ENCODE measurements at regions not wholly inside any gene's neighbourhood (a gene's known extent, or its start where the extent isn't known, plus 50 kb on each side); places are given as distances from the start of the nearest gene placed in this dataset.
"Not testable (repeated sequence)": the region's sequence is repeated elsewhere in the genome, so short reads cannot be mapped to it uniquely, and the experiment has no call there.

DNA sequence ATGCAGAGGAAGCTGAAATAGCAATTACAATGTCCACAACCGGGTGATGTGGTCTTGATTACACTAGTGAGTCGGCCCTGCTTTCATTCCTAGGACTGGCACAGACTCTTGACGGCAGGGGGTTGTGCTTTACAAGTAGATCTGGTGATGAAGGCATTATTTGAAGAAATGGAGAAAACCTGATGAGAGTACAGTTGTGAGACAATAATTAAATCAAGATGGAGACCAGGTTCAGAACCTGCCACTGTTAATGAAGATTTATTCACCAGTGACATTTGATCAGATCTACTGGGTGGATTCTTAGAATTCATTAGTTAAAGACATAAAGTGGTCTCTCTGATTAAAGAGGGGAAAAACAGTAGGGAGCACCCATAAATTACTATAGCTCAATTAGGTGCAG, 747.2 kb downstream of the STPG2 start:
- no peak for DNase-seq (ENCODE audit: low spot score)

- no peak for DNase-seq (ENCODE audit: low spot score)
These were observed 746.7 kb downstream of the STPG2 start for GRCh38 chr4:97396605-97397004.

DNA sequence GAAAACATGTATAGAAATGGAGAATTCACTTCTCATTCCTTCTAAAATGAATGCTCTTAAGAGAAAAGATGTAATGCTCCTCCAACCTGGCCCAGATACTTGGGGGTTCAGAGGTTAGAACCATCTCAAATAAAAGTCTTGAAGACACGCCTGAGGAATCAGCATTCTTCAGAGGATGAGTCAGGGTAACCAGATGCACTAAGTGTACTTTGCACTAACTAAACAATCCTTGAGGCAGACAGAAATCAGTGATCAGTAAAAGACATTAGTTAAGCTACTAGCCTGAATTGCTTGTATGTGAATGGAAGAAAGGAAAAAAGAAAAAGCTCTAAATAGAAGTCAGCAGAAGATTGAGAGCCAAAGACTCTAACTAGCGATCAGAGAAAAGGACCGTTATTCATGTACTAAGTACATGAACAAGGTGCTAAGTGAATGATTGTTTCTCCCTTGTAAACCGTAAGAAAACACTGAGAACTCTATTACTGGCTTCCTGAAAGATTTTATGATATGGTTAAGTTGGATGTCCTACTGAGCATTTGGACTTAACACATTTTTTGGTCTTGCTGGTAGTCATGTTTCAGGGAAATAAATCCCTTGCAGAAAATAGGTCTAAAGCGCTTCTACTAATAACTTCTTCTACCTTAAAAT, 738.3 kb downstream of the STPG2 start:
- no peak for DNase-seq (ENCODE audit: low spot score)

- no peak for DNase-seq (ENCODE audit: low spot score)
These were observed 731.9 kb downstream of the STPG2 start for GRCh38 chr4:97411356-97411755.

- no peak for DNase-seq (ENCODE audit: low spot score)
These were observed 730.9 kb downstream of the STPG2 start for GRCh38 chr4:97412331-97412730.

- no peak for DNase-seq (ENCODE audit: low spot score)
These were observed 729.1 kb downstream of the STPG2 start for GRCh38 chr4:97414161-97414560.

- DNase-seq (ENCODE audit: low spot score): no peak
These were observed 710.7 kb downstream of the STPG2 start for GRCh38 chr4:97432551-97432950.

DNA sequence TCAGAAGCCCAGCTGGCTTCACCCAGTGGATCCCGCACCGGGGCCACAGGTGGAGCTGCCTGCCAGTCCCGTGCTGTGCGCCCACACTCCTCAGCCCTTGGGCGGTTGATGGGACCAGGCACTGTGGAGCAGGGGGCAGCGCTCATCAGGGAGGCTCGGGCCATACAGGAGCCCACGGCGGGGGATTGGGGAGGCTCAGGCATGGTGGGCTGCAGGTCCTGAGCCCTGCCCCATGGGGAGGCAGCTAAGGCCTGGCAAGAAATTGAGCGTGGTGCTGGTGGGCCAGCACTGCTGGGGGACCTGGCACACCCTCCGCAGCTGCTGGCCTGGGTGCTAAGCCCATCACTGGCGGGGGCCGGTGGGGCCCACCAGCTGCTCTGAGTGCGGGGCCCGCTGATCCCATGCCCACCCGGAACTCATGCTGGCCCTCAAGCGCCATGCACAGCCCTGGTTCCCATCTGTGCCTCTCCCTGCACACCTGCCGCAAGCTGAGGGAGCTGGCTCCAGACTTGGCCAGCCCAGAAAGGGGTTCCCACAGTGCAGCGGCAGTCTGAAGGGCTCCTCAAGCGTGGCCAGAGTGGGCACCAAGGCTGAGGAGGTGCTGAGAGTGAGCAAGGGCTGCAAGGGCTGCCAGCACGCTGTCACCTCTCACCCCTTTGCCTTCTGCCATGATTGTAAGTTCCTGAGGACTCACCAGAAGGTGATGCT, 705.1 kb downstream of the STPG2 start:
- not testable (repeated sequence) for DNase-seq (ENCODE audit: low spot score)

DNA sequence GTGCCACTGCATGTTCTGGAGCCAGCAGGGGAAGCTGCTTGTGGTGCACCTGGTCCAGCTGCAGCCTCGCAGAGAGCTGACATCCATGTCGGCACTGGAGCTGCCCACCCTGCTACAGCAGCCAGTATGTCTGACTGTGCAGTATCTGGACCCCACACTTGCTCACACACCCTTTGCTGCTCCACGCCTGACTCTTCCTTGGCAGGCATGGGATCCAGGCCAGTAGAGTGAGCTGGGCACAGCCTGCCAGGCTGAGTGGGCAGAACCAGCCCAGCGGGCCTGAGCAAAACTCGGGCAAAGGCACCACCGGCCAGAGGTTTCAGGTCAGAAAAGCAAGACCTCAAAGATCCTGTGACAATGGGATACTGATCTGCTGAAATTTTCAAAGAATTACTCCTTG, 690.1 kb downstream of the STPG2 start:
- no peak for DNase-seq (ENCODE audit: low spot score)

DNA sequence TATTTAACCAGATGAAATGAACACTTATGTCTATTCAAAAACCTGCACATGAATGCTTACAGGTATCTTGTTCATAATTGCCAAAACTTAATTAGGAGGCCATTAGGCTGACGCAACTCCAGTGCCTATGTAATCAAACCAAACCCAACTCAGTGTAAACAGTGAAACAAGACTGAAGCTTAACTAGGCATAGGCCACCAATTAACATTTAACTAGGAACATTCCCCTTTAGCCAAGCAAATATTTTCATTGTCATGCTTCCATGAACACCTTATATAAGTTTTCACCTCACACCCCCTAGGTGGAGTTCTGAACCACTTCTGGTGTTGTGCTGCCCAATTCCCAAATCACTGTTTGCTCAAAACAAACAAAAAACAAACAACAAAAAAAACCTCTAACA, 686.0 kb downstream of the STPG2 start:
- DNase-seq (ENCODE audit: low spot score): no peak

DNA sequence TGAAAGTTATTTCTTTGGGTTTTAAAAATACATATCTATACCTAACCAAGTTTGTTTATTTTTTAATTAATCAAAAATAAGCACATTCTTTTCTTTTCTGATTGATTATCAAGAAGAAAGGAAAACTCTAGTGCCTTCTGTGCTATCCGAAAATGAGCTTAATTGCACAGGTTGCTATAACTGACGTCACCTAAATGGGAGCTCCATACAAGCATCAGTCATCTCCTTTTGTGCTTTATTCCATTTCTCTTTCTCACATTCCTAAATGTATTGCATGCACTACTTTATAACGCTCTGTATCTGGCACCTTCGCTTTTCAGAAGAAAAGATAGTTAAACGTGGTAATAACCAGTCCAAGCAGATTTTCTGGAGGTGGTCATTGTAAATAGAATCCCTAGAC, 675.0 kb downstream of the STPG2 start:
- DNase-seq (ENCODE audit: low spot score): no peak

GRCh38 chr4:97475621-97476020, 667.7 kb downstream of the STPG2 start:
- no peak for DNase-seq (ENCODE audit: low spot score)

DNA sequence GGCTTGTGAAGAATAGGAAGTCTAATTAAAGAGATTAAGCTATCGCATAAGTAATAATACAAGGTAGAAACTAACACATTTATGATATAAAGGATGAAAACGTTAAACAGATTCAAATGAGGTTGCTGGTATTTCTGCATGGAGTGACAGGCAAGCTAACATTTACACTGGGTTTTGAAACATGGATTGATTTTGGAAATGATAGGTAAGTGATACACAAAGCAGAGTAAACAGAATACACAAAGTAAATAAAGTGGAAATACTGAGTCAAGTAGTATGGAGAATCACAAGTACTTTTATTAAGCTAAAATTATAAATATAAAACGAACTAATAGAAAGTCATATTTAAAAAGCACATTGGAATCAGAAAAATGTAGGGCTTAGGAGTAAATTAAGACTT, 665.3 kb downstream of the STPG2 start:
- no peak for DNase-seq (ENCODE audit: low spot score)

DNA sequence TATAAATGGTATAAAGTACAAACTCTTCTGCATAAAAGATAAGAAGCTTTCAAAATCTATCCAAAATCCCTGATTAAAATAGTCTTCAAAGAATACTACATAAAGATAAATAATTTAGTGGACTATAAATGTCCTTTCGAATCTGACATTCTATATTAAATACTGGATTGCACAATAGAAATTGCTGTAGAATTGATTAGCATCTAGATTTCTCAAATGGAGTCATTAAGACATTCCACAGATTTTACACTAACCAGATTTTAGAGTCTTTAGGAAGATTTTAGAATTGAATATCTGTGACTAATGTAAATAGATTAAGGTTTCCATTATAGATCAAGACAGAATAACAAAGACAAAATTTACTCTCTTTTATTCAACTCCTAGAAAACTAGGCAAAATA, 663.9 kb downstream of the STPG2 start:
- no peak for DNase-seq (ENCODE audit: low spot score)

- DNase-seq (ENCODE audit: low spot score): no peak
These were observed 651.4 kb downstream of the STPG2 start for GRCh38 chr4:97491856-97492255.

DNA sequence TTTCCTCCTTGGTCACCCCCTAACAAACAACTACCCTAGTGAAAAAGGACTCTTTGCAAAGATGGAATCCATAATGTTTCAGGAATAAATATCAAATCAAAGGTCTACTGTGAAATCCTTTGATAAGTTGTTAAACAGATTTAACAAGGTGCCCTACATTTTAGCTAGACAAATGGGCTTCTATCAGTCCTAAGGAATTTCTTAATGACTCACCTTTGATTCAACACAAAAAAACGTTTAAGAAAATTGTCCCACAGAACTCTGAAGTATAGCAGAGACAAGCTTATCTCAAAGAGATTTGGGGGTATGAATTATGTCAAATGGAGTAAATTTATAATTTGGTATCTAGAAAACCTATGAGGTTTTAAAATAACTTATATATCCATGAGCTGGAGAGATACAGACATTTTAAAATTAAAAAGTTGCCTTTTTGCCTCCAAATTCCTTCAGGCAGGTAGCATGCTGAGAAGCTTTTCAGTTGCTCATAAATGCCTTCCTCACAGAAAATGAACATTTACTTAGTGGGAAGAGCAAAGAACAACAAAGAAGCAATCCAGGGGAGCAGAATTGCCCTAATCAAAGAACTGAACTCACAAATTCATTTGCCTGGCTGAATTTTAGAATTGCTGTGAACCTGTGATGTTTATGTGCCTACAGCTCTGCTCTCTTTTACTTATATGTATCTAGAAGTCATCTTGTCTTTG, 649.3 kb downstream of the STPG2 start:
- DNase-seq (ENCODE audit: low spot score): no peak

DNA sequence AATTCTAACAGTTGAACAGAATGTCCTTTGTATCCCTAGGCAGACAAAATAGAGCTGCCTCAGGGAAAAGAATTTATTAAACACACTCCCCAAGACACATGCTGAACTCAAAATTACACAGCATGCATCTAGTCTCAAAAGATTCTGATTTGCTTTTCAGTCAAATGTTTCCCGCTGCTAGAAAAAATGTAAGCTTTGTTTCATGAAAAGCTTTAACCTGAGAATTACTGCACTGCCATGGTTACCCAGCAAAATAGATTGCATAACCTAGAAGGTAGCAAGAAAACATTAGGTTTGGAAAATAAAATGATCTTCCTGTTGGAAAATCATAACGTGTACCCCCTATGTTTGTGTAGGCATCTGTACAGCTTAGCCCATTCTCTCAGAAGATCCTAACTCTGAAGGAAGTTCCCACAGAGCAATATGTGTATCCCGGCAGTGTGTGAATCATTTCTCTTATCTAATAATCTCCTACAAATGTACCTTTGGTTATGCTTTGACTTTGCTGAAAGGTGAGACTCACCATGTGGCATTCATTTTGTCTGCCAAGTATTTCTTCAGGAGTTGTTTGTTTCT, 646.9 kb downstream of the STPG2 start:
- no peak for DNase-seq (ENCODE audit: low spot score)

DNA sequence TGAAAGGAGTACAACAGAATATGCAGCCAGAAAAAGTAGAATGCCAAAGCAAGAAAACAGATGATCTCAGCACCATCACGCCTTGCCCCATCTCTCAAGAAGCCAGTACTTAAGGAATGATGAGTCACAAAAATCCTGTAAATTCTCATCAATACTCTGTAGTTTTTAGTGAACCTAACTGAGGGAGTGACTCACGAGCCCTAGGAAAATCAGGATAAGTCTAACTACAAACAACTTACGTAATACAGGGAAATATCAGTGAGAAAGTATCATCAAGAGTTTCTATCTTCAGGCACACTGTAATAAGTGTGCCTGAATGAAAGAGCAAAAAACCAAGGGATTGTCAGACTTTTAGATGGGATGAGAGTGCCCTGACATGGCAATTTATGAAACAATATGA, 644.4 kb downstream of the STPG2 start:
- no peak for DNase-seq (ENCODE audit: low spot score)

DNA sequence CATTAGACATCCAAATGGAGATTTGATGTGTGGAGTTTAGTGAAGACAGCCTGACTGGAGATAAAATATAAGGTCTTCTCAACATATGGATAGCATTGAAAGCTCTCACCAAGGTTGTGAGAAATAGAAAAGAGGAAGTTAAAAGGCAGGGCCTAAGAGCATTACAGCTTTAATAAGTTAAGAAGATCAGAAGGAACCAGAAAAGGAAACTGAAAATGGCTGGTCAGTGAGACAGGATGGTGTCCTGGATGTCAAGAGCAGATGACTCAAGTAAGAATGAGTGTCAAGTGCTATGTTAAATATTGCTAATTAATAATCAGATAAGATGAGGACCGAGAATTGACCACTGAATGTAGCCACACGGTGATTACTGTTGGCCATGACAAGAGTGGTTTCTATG, 642.9 kb downstream of the STPG2 start:
- no peak for DNase-seq (ENCODE audit: low spot score)

GRCh38 chr4:97504713-97505112, 638.6 kb downstream of the STPG2 start:
- DNase-seq (ENCODE audit: low spot score): no peak

- DNase-seq (ENCODE audit: low spot score): no peak
These were observed 635.6 kb downstream of the STPG2 start for GRCh38 chr4:97507587-97508245.

Measured in HuH-7.5 (cell line).